ENCODE measurements at regions not wholly inside any gene's neighbourhood (a gene's known extent, or its start where the extent isn't known, plus 50 kb on each side); places are given as distances from the start of the nearest gene placed in this dataset.

DNA sequence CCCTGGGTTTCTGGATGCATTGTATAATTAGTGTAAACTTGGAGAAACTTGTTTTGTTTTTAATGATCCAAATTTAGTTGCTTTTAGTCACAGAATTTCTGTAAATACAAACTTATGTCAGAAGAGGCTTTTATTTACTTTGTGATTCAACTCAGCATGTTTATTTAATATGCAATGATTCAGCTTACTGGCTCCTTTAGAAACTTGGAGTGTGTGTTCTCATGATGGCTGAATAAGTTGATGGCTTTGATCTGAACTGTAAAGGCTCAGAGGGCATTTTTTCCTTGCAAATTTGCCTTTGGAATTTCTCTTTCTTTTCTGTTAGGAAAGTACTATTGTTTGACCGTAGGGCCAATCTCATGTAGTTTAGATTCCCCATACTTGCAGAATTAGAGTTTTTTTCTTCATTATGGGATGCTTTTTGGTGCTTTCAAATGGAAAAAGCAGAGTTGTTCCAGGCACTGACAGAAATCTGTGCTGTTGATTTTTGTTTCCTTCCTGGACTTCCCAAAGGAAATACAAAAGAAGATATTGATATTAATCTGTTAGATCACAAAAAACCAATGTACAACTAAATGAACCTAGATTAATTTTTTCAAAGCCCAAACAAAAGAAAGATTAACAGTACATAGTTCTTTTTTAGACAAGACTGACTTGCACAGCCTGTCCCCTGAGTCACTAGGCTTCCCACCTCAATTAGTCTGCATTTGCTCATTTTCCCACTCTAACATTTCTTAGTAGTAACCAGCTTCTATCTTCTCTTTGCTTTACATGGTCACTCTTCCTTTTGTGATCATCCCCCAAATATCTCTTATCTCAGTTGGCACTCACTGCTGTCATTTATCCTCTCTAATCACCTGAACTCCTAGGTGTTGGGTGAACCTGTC is 96.8 kb upstream of the AGR3 start:
- no peak overlapping the region for H3K4ac ChIP-seq (replicated peaks; ENCODE audit: insufficient read length, low read depth, low read length)
- H3K27me3 ChIP-seq (replicated peaks in 1 of 4; ENCODE audit: control insufficient read depth in 3 of 4, extremely low read depth in 1 of 4, insufficient read depth in 3 of 4, low read length in 3 of 4): peaks cover 0 to 2% (median 0%) of the 10 kb centered on the region in 4 experiments; a peak in 1 of 7 replicates
- 14% methylated on average over 1 of the region's 1 CpG; no CpG with 5 or more reads in 1 of the 2 experiments for WGBS, 2 experiments (ENCODE audit: extremely low coverage in 1 of 2, insufficient coverage in 1 of 2, insufficient read length in 1 of 2, insufficient replicate concordance in 2 of 2, low coverage in 1 of 2, low lambda C conversion rate in 2 of 2, missing lambda C conversion rate in 1 of 2)
- POLR2A ChIA-PET (ENCODE audit: partially characterized antibody): no interaction called here
- no peak overlapping the region for H4K91ac ChIP-seq (replicated peaks; ENCODE audit: insufficient read length, low read length)
- H4K20me1 ChIP-seq (replicated peaks in 1 of 2; ENCODE audit: control insufficient read depth in 1 of 2, insufficient read depth in 2 of 2, low read length in 2 of 2): no peaks in the 10 kb centered on the region
- H2AFZ ChIP-seq (ENCODE audit: low read length): no peak overlapping the region
- no peak overlapping the region for H2BK5ac ChIP-seq (ENCODE audit: low read depth, low read length)
- no peak overlapping the region for H3K4me2 ChIP-seq (ENCODE audit: insufficient read depth in 1 of 2, low read depth in 2 of 2, low read length in 2 of 2)
- no peak overlapping the region for H3K23ac ChIP-seq (ENCODE audit: insufficient read length)
- H3K9ac ChIP-seq (replicated peaks in 1 of 4; ENCODE audit: extremely low read depth in 1 of 4, low read depth in 3 of 4, low read length in 3 of 4): no peak overlapping the region
- H3K56ac ChIP-seq (replicated peaks; ENCODE audit: insufficient read length, low read depth, low read length): no peak overlapping the region
- FAIRE-seq: no peak
- TF ChIP-seq, protein P1, sequence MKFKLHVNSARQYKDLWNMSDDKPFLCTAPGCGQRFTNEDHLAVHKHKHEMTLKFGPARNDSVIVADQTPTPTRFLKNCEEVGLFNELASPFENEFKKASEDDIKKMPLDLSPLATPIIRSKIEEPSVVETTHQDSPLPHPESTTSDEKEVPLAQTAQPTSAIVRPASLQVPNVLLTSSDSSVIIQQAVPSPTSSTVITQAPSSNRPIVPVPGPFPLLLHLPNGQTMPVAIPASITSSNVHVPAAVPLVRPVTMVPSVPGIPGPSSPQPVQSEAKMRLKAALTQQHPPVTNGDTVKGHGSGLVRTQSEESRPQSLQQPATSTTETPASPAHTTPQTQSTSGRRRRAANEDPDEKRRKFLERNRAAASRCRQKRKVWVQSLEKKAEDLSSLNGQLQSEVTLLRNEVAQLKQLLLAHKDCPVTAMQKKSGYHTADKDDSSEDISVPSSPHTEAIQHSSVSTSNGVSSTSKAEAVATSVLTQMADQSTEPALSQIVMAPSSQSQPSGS (IDR thresholded peaks at IDR 0.05; ENCODE audit: low read length): no peak
- TF ChIP-seq PHF8 (conservative IDR thresholded peaks at IDR 0.05; ENCODE audit: low read depth, low read length): no peak
- TF ChIP-seq ASH2L (IDR thresholded peaks at IDR 0.05; ENCODE audit: low read length): no peak
- no peak for TF ChIP-seq JUN (IDR thresholded peaks at IDR 0.05; ENCODE audit: low read depth, low read length)
- no peak for TF ChIP-seq EGR1 (IDR thresholded peaks at IDR 0.05; ENCODE audit: borderline replicate concordance, low read depth, low read length)
- TF ChIP-seq SP4 (IDR thresholded peaks at IDR 0.05; ENCODE audit: low read length): no peak
- TF ChIP-seq CHD2 (IDR thresholded peaks at IDR 0.05; ENCODE audit: low read length): no peak
- H3K36me3 ChIP-seq (ENCODE audit: control insufficient read depth in 2 of 4, insufficient read depth in 4 of 4, low read length in 3 of 4): no peaks in the 10 kb centered on the region
- H3K79me1 ChIP-seq (ENCODE audit: low read depth, low read length): no peaks in the 10 kb centered on the region
- H3K9me3 ChIP-seq (ENCODE audit: insufficient read depth in 2 of 2, low read depth in 1 of 2, low read length in 1 of 2): no peaks in the 10 kb centered on the region
- H3K4me3 ChIP-seq (ENCODE audit: extremely low read depth in 1 of 4, insufficient read depth in 2 of 4, low read depth in 3 of 4, low read length in 4 of 4): no peak overlapping the region
- 0 out of 2 replicates have a peak overlapping the region, but pooled peaks have one; percentile 3 for H2BK12ac ChIP-seq (ENCODE audit: low read depth, low read length)
- H2BK20ac ChIP-seq (ENCODE audit: low read length): peak overlapping the region; percentile 2; the same call in 1 of the 2 replicates
- no peaks in the 10 kb centered on the region for H3K23me2 ChIP-seq (ENCODE audit: low read depth, low read length)
- H2BK15ac ChIP-seq (ENCODE audit: low read length): no peak overlapping the region
- H4K8ac ChIP-seq (ENCODE audit: extremely low read depth, insufficient read depth, low read length): no peak overlapping the region
- no peak overlapping the region for H3K14ac ChIP-seq (ENCODE audit: insufficient read length)
- H2AK5ac ChIP-seq (ENCODE audit: low read depth, low read length): no peak overlapping the region
- no peak overlapping the region for H3K18ac ChIP-seq (ENCODE audit: extremely low read depth, low read length)
- H2BK120ac ChIP-seq (replicated peaks; ENCODE audit: low read depth, low read length): no peak overlapping the region
- CTCF ChIA-PET (ENCODE audit: partially characterized antibody): interaction anchor here (1.1 to 1.9 kb wide), 4 partner anchors 30 to 553 kb away, joined by 4 to 5 read pairs (median 5); no protein-coding TSS in a partner anchor
- H3K79me2 ChIP-seq (ENCODE audit: control insufficient read depth in 1 of 2, insufficient read depth in 2 of 2, low read length in 2 of 2): no peaks in the 10 kb centered on the region
- H3K27ac ChIP-seq (ENCODE audit: low read depth, low read length): no peak overlapping the region
- no peak for DNase-seq (ENCODE audit: low read depth in 1 of 2, low spot score in 2 of 2)
- peaks cover 0 to 4% (median 0%) of the 10 kb centered on the region in 4 experiments; a peak in 3 of 7 replicates for H3K4me1 ChIP-seq (replicated peaks in 1 of 4; ENCODE audit: control insufficient read depth in 3 of 4, insufficient read depth in 4 of 4, low read length in 3 of 4)
- no peak overlapping the region for H4K5ac ChIP-seq (ENCODE audit: insufficient read length, low read depth, low read length)
